ENCODE measurements at regions not wholly inside any gene's neighbourhood (a gene's known extent, or its start where the extent isn't known, plus 50 kb on each side); places are given as distances from the start of the nearest gene placed in this dataset.

GRCh38 chr5:110257971-110258370 lies 468.5 kb downstream of the TMEM232 start:
- TF ChIP-seq CTCF (IDR thresholded peaks at IDR 0.05; ENCODE audit: poor library complexity) (no peak), EZH2 (IDR thresholded peaks at IDR 0.05; ENCODE audit: borderline replicate concordance) (no peak), EZH2phosphoT487 (IDR thresholded peaks at IDR 0.05; ENCODE audit: low read depth, severe bottlenecking, unreplicated experiment) (no peak)

All from hepatocyte (in vitro differentiated cells).